Body of pancreas (tissue), 4 donors: ENCODE measurements at regions not wholly inside any gene's neighbourhood (a gene's known extent, or its start where the extent isn't known, plus 50 kb on each side); places are given as distances from the start of the nearest gene placed in this dataset.

Experiments
- ATAC-seq: fragments of 150-250 bp; one replicate; pipeline ENCODE4 v1.9.1; 2016
- DNase-seq, 4 donors: peaks; one replicate each; pipeline ENCODE4 v3.0.0-alpha.2; 2019
- H3K27ac ChIP-seq, 4 donors: fragments of 200-600 bp; sonication (generic); 1 replicate in 3 of 4; 2 replicates in 1 of 4; pipeline versions ENCODE4 v1.5.1 to v1.6.1; 2016 to 2019; ENCODE audit warnings: mild to moderate bottlenecking in 1 of 4, mixed read lengths in 1 of 4, moderate library complexity in 1 of 4
- H3K27me3 ChIP-seq, 2 donors: fragments of 200-600 bp; sonication (generic); one replicate each; pipeline ENCODE4 v1.6.0; 2016; ENCODE audit warnings: mild to moderate bottlenecking in 1 of 2
- H3K36me3 ChIP-seq, 2 donors: fragments of 200-600 bp; sonication (generic); replicated peaks in 1 of 2; 2 replicates each; pipeline ENCODE4 v1.5.1; 2016; ENCODE audit warnings: low read depth in 2 of 2; ENCODE audit not compliant: insufficient read depth in 1 of 2
- H3K4me1 ChIP-seq: fragments of 200-600 bp; sonication (generic); one replicate; pipeline ENCODE4 v1.6.0; 2016
- H3K4me3 ChIP-seq, 2 donors: fragments of 200-600 bp; sonication (generic); 1 replicate in 1 of 2; 2 replicates in 1 of 2; pipeline ENCODE4 v1.5.1; 2016 to 2019
- H3K9me3 ChIP-seq, 3 donors: fragments of 200-600 bp; sonication (generic); 1 replicate in 2 of 3; 2 replicates in 1 of 3; pipeline ENCODE4 v1.5.1; 2016
- POLR2A ChIP-seq, 3 donors: fragments of 450-650 bp; IDR thresholded peaks; one replicate each; pipeline ENCODE4 v1.6.1; 2016; ENCODE audit warnings: antibody characterized with exemption in 3 of 3, mild to moderate bottlenecking in 2 of 3
- WGBS, 2 donors: methylation state at CpG; one replicate each; pipeline ENCODE4 v1.1.5; 2017; 5-methylcytosine and 5-hydroxymethylcytosine counted together
- intact Hi-C: fragments of 100-400 bp; cut with DNase I; formaldehyde crosslinking; loops from one replicate; pipeline ENCODE4 v1.15.1; 2023
- TF ChIP-seq, protein P1 (sequence below), 7 experiments: fragments of 450-650 bp in 4 of 7; fragments of 200-600 bp in 3 of 7; sonication (generic) in 3 of 7; IDR thresholded peaks; one replicate each; pipeline ENCODE4 v1.5.1; 2016 to 2019; ENCODE audit warnings: antibody characterized with exemption in 7 of 7

DNA sequence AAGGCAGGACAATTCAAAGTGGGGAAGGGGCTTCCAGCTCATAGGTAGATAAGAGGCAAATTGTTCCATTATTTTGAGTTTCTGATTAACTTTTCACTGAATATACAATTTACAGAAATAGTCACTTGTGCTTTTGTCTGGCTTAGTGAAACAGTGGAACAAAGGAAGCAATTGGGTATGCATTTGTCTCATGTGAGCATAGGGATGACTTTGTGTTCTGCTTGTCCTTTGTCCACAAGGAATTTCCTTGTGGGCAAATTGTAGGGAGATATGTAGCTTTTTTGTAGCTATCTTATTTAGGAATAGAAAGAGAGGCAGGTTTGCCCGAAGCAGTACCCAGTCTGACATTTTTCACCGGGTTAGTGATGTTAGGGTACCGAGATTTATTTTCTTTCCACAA lies 1224.8 kb downstream of the SLITRK1 start:
- H3K4me1 ChIP-seq, result no peaks in the 10 kb centered on the region
- no peak overlapping the region for H3K27ac ChIP-seq
- no peaks in the 10 kb centered on the region for H3K9me3 ChIP-seq
- no peaks in the 10 kb centered on the region for H3K27me3 ChIP-seq
- 81 to 84% methylated on average over 3 of the region's 3 CpGs for WGBS, 2 donors
- no peak for TF ChIP-seq POLR2A (IDR thresholded peaks at IDR 0.05)
- TF ChIP-seq, protein P1, sequence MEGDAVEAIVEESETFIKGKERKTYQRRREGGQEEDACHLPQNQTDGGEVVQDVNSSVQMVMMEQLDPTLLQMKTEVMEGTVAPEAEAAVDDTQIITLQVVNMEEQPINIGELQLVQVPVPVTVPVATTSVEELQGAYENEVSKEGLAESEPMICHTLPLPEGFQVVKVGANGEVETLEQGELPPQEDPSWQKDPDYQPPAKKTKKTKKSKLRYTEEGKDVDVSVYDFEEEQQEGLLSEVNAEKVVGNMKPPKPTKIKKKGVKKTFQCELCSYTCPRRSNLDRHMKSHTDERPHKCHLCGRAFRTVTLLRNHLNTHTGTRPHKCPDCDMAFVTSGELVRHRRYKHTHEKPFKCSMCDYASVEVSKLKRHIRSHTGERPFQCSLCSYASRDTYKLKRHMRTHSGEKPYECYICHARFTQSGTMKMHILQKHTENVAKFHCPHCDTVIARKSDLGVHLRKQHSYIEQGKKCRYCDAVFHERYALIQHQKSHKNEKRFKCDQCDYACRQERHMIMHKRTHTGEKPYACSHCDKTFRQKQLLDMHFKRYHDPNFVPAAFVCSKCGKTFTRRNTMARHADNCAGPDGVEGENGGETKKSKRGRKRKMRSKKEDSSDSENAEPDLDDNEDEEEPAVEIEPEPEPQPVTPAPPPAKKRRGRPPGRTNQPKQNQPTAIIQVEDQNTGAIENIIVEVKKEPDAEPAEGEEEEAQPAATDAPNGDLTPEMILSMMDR (IDR thresholded peaks at IDR 0.05), result no peak
- no peaks in the 10 kb centered on the region for H3K36me3 ChIP-seq
- ATAC-seq (no peak), DNase-seq (no peak)
- intact Hi-C loops, result no loop called here
- H3K4me3 ChIP-seq, result no peak overlapping the region

GRCh38 chr13:82654861-82655855 lies 1227.1 kb downstream of the SLITRK1 start:
- Histone ChIP-seq H3K27ac (no peak overlapping the region), H3K4me1 (no peaks in the 10 kb centered on the region), H3K9me3 (no peaks in the 10 kb centered on the region), H3K27me3 (no peaks in the 10 kb centered on the region), H3K36me3 (no peaks in the 10 kb centered on the region), H3K4me3 (no peak overlapping the region)
- intact Hi-C loops, result no loop called here
- peak; percentile 18 to 33 (median 24) for DNase-seq
- TF ChIP-seq, protein P1 (IDR thresholded peaks at IDR 0.05), result no peak
- no peak for TF ChIP-seq POLR2A (IDR thresholded peaks at IDR 0.05)
- 74 to 86% methylated on average over 15 to 16 of the region's 16 CpGs for WGBS, 2 donors
- ATAC-seq, result peak; percentile 55

DNA sequence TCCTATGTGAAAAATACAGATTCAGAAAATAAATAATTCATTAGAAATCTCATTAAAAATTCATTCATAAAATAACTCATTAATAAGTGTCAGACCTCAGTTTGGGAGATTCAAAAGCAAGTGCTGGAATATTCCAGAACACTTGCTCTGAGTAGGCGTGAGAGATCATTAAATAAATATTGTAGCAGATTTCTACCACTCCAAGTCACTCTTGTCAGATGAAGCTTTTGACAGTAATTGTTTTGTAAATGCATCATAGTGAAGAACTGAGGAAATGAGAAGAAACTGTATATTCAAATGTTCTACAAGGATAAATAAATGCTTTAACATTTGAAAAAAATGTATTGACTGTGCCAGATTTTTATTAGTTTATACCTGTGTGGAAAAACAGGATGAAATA lies 1228.1 kb downstream of the SLITRK1 start:
- H3K9me3 ChIP-seq, result no peaks in the 10 kb centered on the region
- WGBS, 2 donors, result 47 to 48% methylated on average over 1 of the region's 1 CpG
- ATAC-seq (no peak), DNase-seq (no peak)
- intact Hi-C loops, result no loop called here
- H3K27ac ChIP-seq, result no peak overlapping the region
- TF ChIP-seq, protein P1 (IDR thresholded peaks at IDR 0.05), result no peak
- no peak for TF ChIP-seq POLR2A (IDR thresholded peaks at IDR 0.05)
- H3K4me3 ChIP-seq, result no peak overlapping the region
- H3K27me3 ChIP-seq, result no peaks in the 10 kb centered on the region
- no peaks in the 10 kb centered on the region for H3K4me1 ChIP-seq
- H3K36me3 ChIP-seq, result no peaks in the 10 kb centered on the region

- intact Hi-C loops, result no loop called here
- ATAC-seq, result no peak
Observed at GRCh38 chr13:82647540-82647939, 1234.7 kb downstream of the SLITRK1 start.

More at GRCh38 chr13:82647540-82647939, 1234.7 kb downstream of the SLITRK1 start:
- no peak overlapping the region for H3K4me3 ChIP-seq
- H3K9me3 ChIP-seq, result no peaks in the 10 kb centered on the region
- no peaks in the 10 kb centered on the region for H3K4me1 ChIP-seq
- TF ChIP-seq, protein P1 (IDR thresholded peaks at IDR 0.05), result no peak
- TF ChIP-seq POLR2A (IDR thresholded peaks at IDR 0.05), result no peak
- H3K36me3 ChIP-seq, result no peaks in the 10 kb centered on the region
- no peak for DNase-seq
- WGBS, 2 donors, result 69 to 75% methylated on average over 1 of the region's 1 CpG
- no peaks in the 10 kb centered on the region for H3K27me3 ChIP-seq
- H3K27ac ChIP-seq, result no peak overlapping the region
